Breast epithelium (tissue), 3 donors: ENCODE measurements at regions not wholly inside any gene's neighbourhood (a gene's known extent, or its start where the extent isn't known, plus 50 kb on each side); places are given as distances from the start of the nearest gene placed in this dataset.

Experiments used
- CTCF ChIP-seq, 3 donors: fragments of 450-650 bp; IDR thresholded peaks; one replicate each; pipeline ENCODE4 v1.5.1; 2016 to 2017; ENCODE audit warnings: antibody characterized with exemption in 3 of 3, mild to moderate bottlenecking in 3 of 3, moderate library complexity in 3 of 3
- POLR2A ChIP-seq: fragments of 450-650 bp; IDR thresholded peaks from one replicate; pipeline ENCODE4 v1.6.1; 2016; ENCODE audit warnings: antibody characterized with exemption, mild to moderate bottlenecking, moderate library complexity
- POLR2AphosphoS5 ChIP-seq, 3 donors: sonication (generic); formaldehyde crosslinking; IDR thresholded peaks; one replicate each; pipeline ENCODE4 v1.6.1; 2017; ENCODE audit warnings: antibody characterized with exemption in 3 of 3

GRCh38 chr1:24984300-24984699 lies 54.2 kb upstream of the RUNX3 start:
- TF ChIP-seq POLR2A (no peak), CTCF (IDR thresholded peaks at IDR 0.05) (no peak), POLR2AphosphoS5 (IDR thresholded peaks at IDR 0.05) (no peak)
